HL-60 (cell line): ENCODE measurements at regions not wholly inside any gene's neighbourhood (a gene's known extent, or its start where the extent isn't known, plus 50 kb on each side); places are given as distances from the start of the nearest gene placed in this dataset.

Experiments
- CTCF ChIP-seq: IDR thresholded peaks from one replicate; pipeline ENCODE4 v1.5.1; 2011; ENCODE audit warnings: low read length, control low read depth, inconsistent platforms; ENCODE audit not compliant: insufficient read depth
- POLR2AphosphoS5 ChIP-seq: IDR thresholded peaks from 2 replicates; pipeline ENCODE4 v1.6.1; 2012; ENCODE audit warnings: low read depth
- REST ChIP-seq: IDR thresholded peaks from 2 replicates; pipeline ENCODE4 v1.6.1; 2012; ENCODE audit warnings: low read depth; ENCODE audit not compliant: insufficient replicate concordance
- SPI1 ChIP-seq: IDR thresholded peaks from 2 replicates; pipeline ENCODE4 v1.6.1; 2012; ENCODE audit warnings: low read depth, mild to moderate bottlenecking, borderline replicate concordance

DNA sequence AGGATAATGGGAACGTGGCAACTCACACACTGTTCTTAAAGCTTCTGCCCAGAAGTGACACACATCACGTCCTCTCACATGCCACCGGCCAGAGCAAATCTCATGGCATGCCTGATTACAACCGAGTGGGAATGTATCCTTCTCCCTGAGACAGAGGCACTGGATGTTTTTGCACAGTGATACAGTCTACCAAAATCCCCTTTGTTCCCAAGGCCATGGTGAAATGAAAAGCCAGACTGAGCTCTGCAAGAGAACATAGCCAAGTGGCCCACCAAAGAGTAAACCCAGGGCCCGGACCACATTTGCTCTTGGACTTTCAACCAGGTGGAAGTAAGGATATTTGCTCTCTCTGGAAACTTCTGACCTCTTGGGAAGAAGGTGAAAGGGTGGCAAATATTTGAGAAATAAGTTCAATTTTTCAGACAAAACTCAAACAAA lies 186.2 kb upstream of the STT3B start:
- no peak for TF ChIP-seq CTCF
- TF ChIP-seq POLR2AphosphoS5: no peak
- no peak for TF ChIP-seq REST
- no peak for TF ChIP-seq SPI1
